ENCODE measurements at regions not wholly inside any gene's neighbourhood (a gene's known extent, or its start where the extent isn't known, plus 50 kb on each side); places are given as distances from the start of the nearest gene placed in this dataset.

- Histone ChIP-seq H4K8ac (ENCODE audit: low read depth, low read length) (no peak overlapping the region), H3K27ac (ENCODE audit: low read depth, low read length) (no peak overlapping the region), H3K4me3 (ENCODE audit: low read depth, low read length) (no peak overlapping the region), H3K27me3 (ENCODE audit: insufficient read depth, low read length) (no peaks in the 10 kb centered on the region), H3K9ac (ENCODE audit: low read length) (no peak overlapping the region), H2BK120ac (ENCODE audit: insufficient read depth, low read length, poor library complexity) (no peak overlapping the region), H3K9me3 (ENCODE audit: insufficient read depth, low read depth, low read length) (peaks cover 12% of the 10 kb centered on the region), H3K4me1 (ENCODE audit: control insufficient read depth in 1 of 2, insufficient read depth in 2 of 2, low read length in 2 of 2) (no peaks in the 10 kb centered on the region), H2AFZ (ENCODE audit: insufficient read depth, low read length, poor library complexity) (no peak overlapping the region), H3K18ac (ENCODE audit: low read length) (no peak overlapping the region), H3K79me2 (ENCODE audit: control insufficient read depth, insufficient read depth, low read length, poor library complexity) (no peaks in the 10 kb centered on the region), H2BK5ac (ENCODE audit: low read depth, low read length, poor library complexity) (no peak overlapping the region), H3K4ac (ENCODE audit: low read depth, low read length) (no peak overlapping the region), H3K4me2 (ENCODE audit: low read length) (no peak overlapping the region), H4K12ac (ENCODE audit: low read depth, low read length) (no peak overlapping the region), H3K36me3 (ENCODE audit: control insufficient read depth in 1 of 2, insufficient read depth in 2 of 2, low read length in 2 of 2) (no peaks in the 10 kb centered on the region), H2BK12ac (ENCODE audit: low read length) (no peak overlapping the region), H4K91ac (ENCODE audit: low read depth, low read length) (no peak overlapping the region), H3K23ac (ENCODE audit: low read length) (no peak overlapping the region), H3K79me1 (ENCODE audit: low read length) (no peaks in the 10 kb centered on the region), H2AK5ac (ENCODE audit: low read length) (no peak overlapping the region), H3K14ac (ENCODE audit: low read length) (no peak overlapping the region)
- no peak for DNase-seq
- WGBS (ENCODE audit: extremely low coverage, insufficient coverage, insufficient read length): no CpG with 5 or more reads among the region's 12 CpGs
These were observed 314.8 kb upstream of the C1orf174 start for GRCh38 chr1:4214826-4215225.

- Histone ChIP-seq H3K36me3 (ENCODE audit: control insufficient read depth in 1 of 2, insufficient read depth in 2 of 2, low read length in 2 of 2) (no peaks in the 10 kb centered on the region), H2BK5ac (ENCODE audit: low read depth, low read length, poor library complexity) (no peak overlapping the region), H3K27me3 (ENCODE audit: insufficient read depth, low read length) (no peaks in the 10 kb centered on the region), H3K4me3 (ENCODE audit: low read depth, low read length) (no peak overlapping the region), H2BK12ac (ENCODE audit: low read length) (no peak overlapping the region), H3K23ac (ENCODE audit: low read length) (no peak overlapping the region), H3K27ac (ENCODE audit: low read depth, low read length) (no peak overlapping the region), H4K12ac (ENCODE audit: low read depth, low read length) (no peak overlapping the region), H3K14ac (ENCODE audit: low read length) (no peak overlapping the region), H3K79me2 (ENCODE audit: control insufficient read depth, insufficient read depth, low read length, poor library complexity) (no peaks in the 10 kb centered on the region), H3K4me2 (ENCODE audit: low read length) (no peak overlapping the region), H3K4me1 (ENCODE audit: control insufficient read depth in 1 of 2, insufficient read depth in 2 of 2, low read length in 2 of 2) (no peaks in the 10 kb centered on the region), H3K18ac (ENCODE audit: low read length) (no peak overlapping the region), H3K4ac (ENCODE audit: low read depth, low read length) (no peak overlapping the region), H3K9me3 (ENCODE audit: insufficient read depth, low read depth, low read length) (peaks cover 13% of the 10 kb centered on the region), H2AFZ (ENCODE audit: insufficient read depth, low read length, poor library complexity) (no peak overlapping the region), H4K8ac (ENCODE audit: low read depth, low read length) (no peak overlapping the region), H2BK120ac (ENCODE audit: insufficient read depth, low read length, poor library complexity) (no peak overlapping the region), H3K79me1 (ENCODE audit: low read length) (no peaks in the 10 kb centered on the region), H2AK5ac (ENCODE audit: low read length) (no peak overlapping the region), H3K9ac (ENCODE audit: low read length) (no peak overlapping the region), H4K91ac (ENCODE audit: low read depth, low read length) (no peak overlapping the region)
- no peak for DNase-seq
- no CpG with 5 or more reads among the region's 11 CpGs for WGBS (ENCODE audit: extremely low coverage, insufficient coverage, insufficient read length)
These were observed 315.3 kb upstream of the C1orf174 start for GRCh38 chr1:4215391-4215790.

- Histone ChIP-seq H2BK120ac (ENCODE audit: insufficient read depth, low read length, poor library complexity) (no peak overlapping the region), H3K4me1 (ENCODE audit: control insufficient read depth in 1 of 2, insufficient read depth in 2 of 2, low read length in 2 of 2) (no peaks in the 10 kb centered on the region), H2AFZ (ENCODE audit: insufficient read depth, low read length, poor library complexity) (no peak overlapping the region), H3K27ac (ENCODE audit: low read depth, low read length) (no peak overlapping the region), H4K12ac (ENCODE audit: low read depth, low read length) (no peak overlapping the region), H3K23ac (ENCODE audit: low read length) (no peak overlapping the region), H3K14ac (ENCODE audit: low read length) (no peak overlapping the region), H3K4ac (ENCODE audit: low read depth, low read length) (no peak overlapping the region), H3K9me3 (ENCODE audit: insufficient read depth, low read depth, low read length) (peaks cover 15% of the 10 kb centered on the region), H3K79me1 (ENCODE audit: low read length) (no peaks in the 10 kb centered on the region), H4K8ac (ENCODE audit: low read depth, low read length) (no peak overlapping the region), H3K27me3 (ENCODE audit: insufficient read depth, low read length) (no peaks in the 10 kb centered on the region), H2BK5ac (ENCODE audit: low read depth, low read length, poor library complexity) (no peak overlapping the region), H2AK5ac (ENCODE audit: low read length) (no peak overlapping the region), H3K18ac (ENCODE audit: low read length) (no peak overlapping the region), H4K91ac (ENCODE audit: low read depth, low read length) (no peak overlapping the region), H3K79me2 (ENCODE audit: control insufficient read depth, insufficient read depth, low read length, poor library complexity) (no peaks in the 10 kb centered on the region), H3K9ac (ENCODE audit: low read length) (no peak overlapping the region), H3K4me3 (ENCODE audit: low read depth, low read length) (no peak overlapping the region), H3K4me2 (ENCODE audit: low read length) (no peak overlapping the region), H2BK12ac (ENCODE audit: low read length) (no peak overlapping the region), H3K36me3 (ENCODE audit: control insufficient read depth in 1 of 2, insufficient read depth in 2 of 2, low read length in 2 of 2) (no peaks in the 10 kb centered on the region)
- no peak for DNase-seq
These were observed 316.2 kb upstream of the C1orf174 start for GRCh38 chr1:4216231-4216630.

GRCh38 chr1:4218619-4219018 lies 318.5 kb upstream of the C1orf174 start:
- Histone ChIP-seq H3K9ac (ENCODE audit: low read length) (no peak overlapping the region), H4K8ac (ENCODE audit: low read depth, low read length) (no peak overlapping the region), H3K4me3 (ENCODE audit: low read depth, low read length) (no peak overlapping the region), H3K4me2 (ENCODE audit: low read length) (no peak overlapping the region), H2AK5ac (ENCODE audit: low read length) (no peak overlapping the region), H3K79me2 (ENCODE audit: control insufficient read depth, insufficient read depth, low read length, poor library complexity) (no peaks in the 10 kb centered on the region), H3K36me3 (ENCODE audit: control insufficient read depth in 1 of 2, insufficient read depth in 2 of 2, low read length in 2 of 2) (no peaks in the 10 kb centered on the region), H3K18ac (ENCODE audit: low read length) (no peak overlapping the region), H2AFZ (ENCODE audit: insufficient read depth, low read length, poor library complexity) (no peak overlapping the region), H3K4ac (ENCODE audit: low read depth, low read length) (no peak overlapping the region), H4K12ac (ENCODE audit: low read depth, low read length) (no peak overlapping the region), H2BK5ac (ENCODE audit: low read depth, low read length, poor library complexity) (no peak overlapping the region), H3K4me1 (ENCODE audit: control insufficient read depth in 1 of 2, insufficient read depth in 2 of 2, low read length in 2 of 2) (no peaks in the 10 kb centered on the region), H4K91ac (ENCODE audit: low read depth, low read length) (no peak overlapping the region), H3K14ac (ENCODE audit: low read length) (no peak overlapping the region), H3K27ac (ENCODE audit: low read depth, low read length) (no peak overlapping the region), H3K27me3 (ENCODE audit: insufficient read depth, low read length) (no peaks in the 10 kb centered on the region), H2BK12ac (ENCODE audit: low read length) (no peak overlapping the region), H2BK120ac (ENCODE audit: insufficient read depth, low read length, poor library complexity) (no peak overlapping the region), H3K23ac (ENCODE audit: low read length) (no peak overlapping the region), H3K79me1 (ENCODE audit: low read length) (no peaks in the 10 kb centered on the region), H3K9me3 (ENCODE audit: insufficient read depth, low read depth, low read length) (peaks cover 15% of the 10 kb centered on the region)
- WGBS (ENCODE audit: extremely low coverage, insufficient coverage, insufficient read length): no CpG with 5 or more reads among the region's 10 CpGs
- DNase-seq: no peak

All from trophoblast cell (in vitro differentiated cells and primary cell).